H1 (cell line): ENCODE measurements at regions not wholly inside any gene's neighbourhood (a gene's known extent, or its start where the extent isn't known, plus 50 kb on each side); places are given as distances from the start of the nearest gene placed in this dataset.

Experiments used
- CTCF ChIA-PET: fragments of 300-600 bp; sonication (Branson Sonifier 250); formaldehyde crosslinking; loops from one replicate; lab custom pipeline; 2021; ENCODE audit not compliant: partially characterized antibody; lab: Charles Lee
- POLR2A ChIA-PET: fragments of 300-600 bp; sonication (Branson Sonifier 250); formaldehyde crosslinking; loops from one replicate; lab custom pipeline; 2021; ENCODE audit warnings: inconsistent platforms; ENCODE audit not compliant: partially characterized antibody; lab: Charles Lee
- DNase-seq, 2 experiments: peaks; one replicate each; pipeline versions ENCODE4 v3.0.0 to v3.0.0-alpha.2; 2010 to 2022; ENCODE audit warnings: low spot score in 2 of 2, low read depth in 1 of 2, mixed read lengths in 1 of 2
- FAIRE-seq: peaks from 2 replicates; lab custom pipeline; 2011; peaks lifted over from hg19 to GRCh38; lab: Jason Lieb, UNC
- H2AFZ ChIP-seq: 2 replicates; pipeline ENCODE4 v1.8.1; 2012; ENCODE audit warnings: low read length, inconsistent platforms
- H2AK5ac ChIP-seq: 2 replicates; pipeline ENCODE4 v1.6.1; 2013; ENCODE audit warnings: low read depth, low read length
- H2BK120ac ChIP-seq: replicated peaks from 2 replicates; pipeline ENCODE3; 2013; ENCODE audit warnings: low read depth, low read length, inconsistent platforms
- H2BK12ac ChIP-seq: 2 replicates; pipeline ENCODE4 v1.6.1; 2013; ENCODE audit warnings: low read depth, low read length
- H2BK15ac ChIP-seq: 2 replicates; pipeline ENCODE4 v1.6.1; 2013; ENCODE audit warnings: low read length
- H2BK20ac ChIP-seq: 2 replicates; pipeline ENCODE4 v1.6.1; 2013; ENCODE audit warnings: low read length
- H2BK5ac ChIP-seq: 2 replicates; pipeline ENCODE4 v1.6.1; 2013; ENCODE audit warnings: low read depth, low read length
- H3K14ac ChIP-seq: 2 replicates; pipeline ENCODE4 v1.6.1; 2013; ENCODE audit warnings: inconsistent platforms; ENCODE audit not compliant: insufficient read length
- H3K18ac ChIP-seq: 2 replicates; pipeline ENCODE4 v1.6.1; 2013; ENCODE audit warnings: low read length; ENCODE audit errors: extremely low read depth
- H3K23ac ChIP-seq: 2 replicates; pipeline ENCODE4 v1.6.1; 2013; ENCODE audit warnings: inconsistent platforms; ENCODE audit not compliant: insufficient read length
- H3K23me2 ChIP-seq: 2 replicates; pipeline ENCODE4 v1.6.1; 2013; ENCODE audit warnings: low read depth, low read length
- H3K27ac ChIP-seq: 2 replicates; pipeline ENCODE4 v1.6.1; 2011; ENCODE audit warnings: low read depth, low read length, inconsistent platforms
- H3K27me3 ChIP-seq, 4 experiments: replicated peaks in 1 of 4; 1 replicate in 1 of 4; 2 replicates in 3 of 4; pipeline versions ENCODE4 v1.6.1 to v1.8.1; 2011 to 2013; ENCODE audit warnings: low read length in 3 of 4, mild to moderate bottlenecking in 3 of 4, inconsistent platforms in 2 of 4, mixed read lengths in 2 of 4, moderate library complexity in 1 of 4; ENCODE audit not compliant: control insufficient read depth in 3 of 4, insufficient read depth in 3 of 4; ENCODE audit errors: extremely low read depth in 1 of 4
- H3K36me3 ChIP-seq, 4 experiments: 2 replicates each; pipeline versions ENCODE4 v1.6.1 to v1.8.1; 2011 to 2013; ENCODE audit warnings: mild to moderate bottlenecking in 4 of 4, low read length in 3 of 4, moderate library complexity in 2 of 4, control low read depth in 1 of 4, inconsistent platforms in 1 of 4; ENCODE audit not compliant: insufficient read depth in 4 of 4, control insufficient read depth in 2 of 4
- H3K4ac ChIP-seq: replicated peaks from 2 replicates; pipeline ENCODE3; 2013; ENCODE audit warnings: low read length, low read depth, mixed read lengths, inconsistent platforms; ENCODE audit not compliant: insufficient read length
- H3K4me1 ChIP-seq, 4 experiments: replicated peaks in 1 of 4; 1 replicate in 1 of 4; 2 replicates in 3 of 4; pipeline versions ENCODE4 v1.6.1 to v1.8.1; 2011 to 2013; ENCODE audit warnings: low read length in 3 of 4, inconsistent platforms in 2 of 4, mixed read lengths in 1 of 4; ENCODE audit not compliant: insufficient read depth in 4 of 4, control insufficient read depth in 3 of 4
- H3K4me2 ChIP-seq, 2 experiments: 2 replicates each; pipeline versions ENCODE4 v1.6.1 to v1.8.1; 2011 to 2013; ENCODE audit warnings: low read depth in 2 of 2, low read length in 2 of 2, control low read depth in 1 of 2, inconsistent platforms in 1 of 2, mild to moderate bottlenecking in 1 of 2; ENCODE audit not compliant: insufficient read depth in 1 of 2
- H3K4me3 ChIP-seq, 4 experiments: fragments of 200-600, 300-600 bp in 1 of 4; sonication (generic), shearing (Covaris generic), sonication (Bioruptor Twin) in 1 of 4; 2 replicates each; pipeline versions ENCODE4 v1.5.1 to v1.8.1; 2011 to 2016; ENCODE audit warnings: low read length in 4 of 4, low read depth in 3 of 4, control low read depth in 2 of 4, inconsistent platforms in 2 of 4, mild to moderate bottlenecking in 2 of 4, mixed read lengths in 1 of 4, moderate library complexity in 1 of 4; ENCODE audit not compliant: insufficient read depth in 2 of 4; ENCODE audit errors: extremely low read depth in 1 of 4
- H3K56ac ChIP-seq: replicated peaks from 2 replicates; pipeline ENCODE3; 2013; ENCODE audit warnings: low read depth, mild to moderate bottlenecking, mixed read lengths, low read length, inconsistent platforms; ENCODE audit not compliant: insufficient read length
- H3K79me1 ChIP-seq: 2 replicates; pipeline ENCODE4 v1.6.1; 2013; ENCODE audit warnings: low read depth, low read length, control low read depth
- H3K79me2 ChIP-seq, 2 experiments: 2 replicates each; pipeline versions ENCODE4 v1.6.1 to v1.8.1; 2012 to 2013; ENCODE audit warnings: low read length in 2 of 2, mild to moderate bottlenecking in 2 of 2, inconsistent platforms in 1 of 2; ENCODE audit not compliant: insufficient read depth in 2 of 2, control insufficient read depth in 1 of 2
- H3K9ac ChIP-seq, 4 experiments: replicated peaks in 1 of 4; 1 replicate in 1 of 4; 2 replicates in 3 of 4; pipeline versions ENCODE4 v1.6.1 to v1.8.1; 2011 to 2013; ENCODE audit warnings: low read depth in 3 of 4, low read length in 3 of 4, control low read depth in 2 of 4, mild to moderate bottlenecking in 2 of 4, moderate library complexity in 2 of 4, inconsistent platforms in 1 of 4; ENCODE audit errors: extremely low read depth in 1 of 4
- H3K9me3 ChIP-seq, 2 experiments: 2 replicates each; pipeline versions ENCODE4 v1.6.1 to v1.8.1; 2012 to 2013; ENCODE audit warnings: mild to moderate bottlenecking in 2 of 2, moderate library complexity in 2 of 2, control low read depth in 1 of 2, inconsistent platforms in 1 of 2, low read depth in 1 of 2, low read length in 1 of 2, mixed read lengths in 1 of 2; ENCODE audit not compliant: insufficient read depth in 2 of 2
- H4K20me1 ChIP-seq, 2 experiments: replicated peaks in 1 of 2; 2 replicates each; pipeline versions ENCODE3 to v1.8.1; 2011 to 2013; ENCODE audit warnings: inconsistent platforms in 2 of 2, low read length in 2 of 2, mild to moderate bottlenecking in 1 of 2; ENCODE audit not compliant: insufficient read depth in 2 of 2, control insufficient read depth in 1 of 2
- H4K5ac ChIP-seq: 2 replicates; pipeline ENCODE4 v1.6.1; 2013; ENCODE audit warnings: low read length, low read depth, mixed read lengths, inconsistent platforms; ENCODE audit not compliant: insufficient read length
- H4K8ac ChIP-seq: 2 replicates; pipeline ENCODE4 v1.8.0; 2013; ENCODE audit warnings: mild to moderate bottlenecking, moderate library complexity, low read length, inconsistent platforms; ENCODE audit not compliant: insufficient read depth; ENCODE audit errors: extremely low read depth
- H4K91ac ChIP-seq: replicated peaks from 2 replicates; pipeline ENCODE3; 2013; ENCODE audit warnings: low read length, mixed read lengths, inconsistent platforms; ENCODE audit not compliant: insufficient read length
- ATF3 ChIP-seq: IDR thresholded peaks from 2 replicates; pipeline ENCODE4 v1.6.1; 2011; ENCODE audit warnings: low read depth, mild to moderate bottlenecking, low read length; ENCODE audit not compliant: insufficient read depth
- BRCA1 ChIP-seq: IDR thresholded peaks from 2 replicates; pipeline ENCODE4 v1.6.1; 2012; ENCODE audit warnings: low read depth, low read length, improper control_type of control experiment
- CBX8 ChIP-seq: fragments of 300-800, 300-1000 bp; sonication (generic); IDR thresholded peaks from 2 replicates; pipeline ENCODE4 v1.7.1; 2016; ENCODE audit warnings: low read depth, low read length, borderline replicate concordance
- E2F6 ChIP-seq: IDR thresholded peaks from 2 replicates; pipeline ENCODE4 v1.6.1; 2012; ENCODE audit warnings: inconsistent platforms
- EGR1 ChIP-seq: IDR thresholded peaks from 2 replicates; pipeline ENCODE4 v1.6.1; 2011; ENCODE audit warnings: low read depth, low read length, borderline replicate concordance
- EZH2 ChIP-seq: fragments of 200-600 bp; sonication (generic); IDR thresholded peaks from 2 replicates; pipeline ENCODE4 v1.7.1; 2012; ENCODE audit warnings: low read depth, mild to moderate bottlenecking, moderate library complexity, low read length, inconsistent platforms; ENCODE audit not compliant: severe bottlenecking
- FOSL1 ChIP-seq: IDR thresholded peaks from 2 replicates; pipeline ENCODE4 v1.6.1; 2011; ENCODE audit warnings: mild to moderate bottlenecking, low read depth, low read length, moderate library complexity; ENCODE audit not compliant: insufficient read depth
- GABPA ChIP-seq: IDR thresholded peaks from 2 replicates; pipeline ENCODE4 v1.6.1; 2011; ENCODE audit warnings: mild to moderate bottlenecking, low read length, moderate library complexity, borderline replicate concordance; ENCODE audit not compliant: insufficient read depth
- POLR2A ChIP-seq, 2 experiments: IDR thresholded peaks; 1 replicate in 1 of 2; 2 replicates in 1 of 2; pipeline ENCODE4 v1.6.1; 2011; ENCODE audit warnings: low read depth in 2 of 2, low read length in 2 of 2, mild to moderate bottlenecking in 2 of 2; ENCODE audit errors: control extremely low read depth in 1 of 2
- SUZ12 ChIP-seq: fragments of 200-600 bp; sonication (generic); IDR thresholded peaks from 2 replicates; pipeline ENCODE4 v1.6.1; 2012; ENCODE audit warnings: mild to moderate bottlenecking, inconsistent platforms, low read length, moderate library complexity, mixed read lengths
- TAF7 ChIP-seq: optimal IDR thresholded peaks from 2 replicates; pipeline ENCODE3; 2011; ENCODE audit warnings: low read depth, mild to moderate bottlenecking, inconsistent platforms, low read length, moderate library complexity, borderline replicate concordance
- TCF12 ChIP-seq: IDR thresholded peaks from 2 replicates; pipeline ENCODE4 v1.6.1; 2011; ENCODE audit warnings: low read depth, mild to moderate bottlenecking, low read length
- TEAD4 ChIP-seq: IDR thresholded peaks from 2 replicates; pipeline ENCODE4 v1.6.1; 2012; ENCODE audit warnings: low read depth, low read length, inconsistent platforms, mixed read lengths
- ZNF274 ChIP-seq: IDR thresholded peaks from 2 replicates; pipeline ENCODE4 v1.7.0; 2012; ENCODE audit warnings: low read length, borderline replicate concordance; ENCODE audit errors: extremely low read depth
- WGBS, 2 experiments: shearing (Covaris generic) in 1 of 2; methylation state at CpG; one replicate each; pipeline versions ENCODE4 v1.1.6 to v1.1.7; 2013 to 2015; ENCODE audit warnings: low lambda C conversion rate in 2 of 2, mixed read lengths in 2 of 2, inconsistent platforms in 1 of 2, low coverage in 1 of 2, missing lambda C conversion rate in 1 of 2; ENCODE audit not compliant: insufficient replicate concordance in 2 of 2, insufficient coverage in 1 of 2, insufficient read length in 1 of 2; ENCODE audit errors: extremely low coverage in 1 of 2, missing lambda C conversion rate in 1 of 2; 5-methylcytosine and 5-hydroxymethylcytosine counted together

DNA sequence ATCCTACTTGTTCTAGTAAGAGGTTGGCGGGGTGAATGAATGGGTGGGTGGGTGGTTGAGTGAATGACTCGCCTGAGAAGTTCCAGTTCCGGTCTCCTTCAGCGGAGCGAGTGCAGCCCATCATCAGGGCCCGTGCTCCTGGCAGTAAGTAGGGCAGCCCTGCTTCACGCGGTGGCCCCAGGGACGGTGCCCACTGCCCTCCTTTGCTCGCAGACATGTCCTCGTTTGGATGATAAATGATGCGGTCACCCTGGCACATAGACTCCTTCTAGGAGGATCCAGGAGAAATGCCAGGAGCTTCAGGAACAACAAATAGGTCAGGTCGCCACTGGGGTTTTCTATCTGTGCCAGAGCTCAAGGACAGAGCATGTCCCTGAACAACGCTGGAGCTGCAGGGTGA, 370.8 kb downstream of the CTTN start:
- CTCF ChIA-PET, result interaction anchor here (0.9 to 2.3 kb wide), 4 partner anchors 46 to 310 kb away, joined by 3 to 8 read pairs (median 4); no protein-coding TSS in a partner anchor
- H3K27me3 ChIP-seq, result no peaks in the 10 kb centered on the region
- H3K4me2 ChIP-seq, result no peak overlapping the region
- H3K23me2 ChIP-seq, result peaks cover 6% of the 10 kb centered on the region; the same call in 1 of the 2 replicates
- H3K14ac ChIP-seq, result no peak overlapping the region
- H2BK20ac ChIP-seq, result no peak overlapping the region
- no peaks in the 10 kb centered on the region for H3K36me3 ChIP-seq
- 90% methylated on average over 14 of the region's 14 CpGs; no CpG with 5 or more reads in 1 of the 2 experiments for WGBS, 2 experiments
- no peak overlapping the region for H4K91ac ChIP-seq
- no peak overlapping the region for H4K5ac ChIP-seq
- H3K9ac ChIP-seq, result no peak overlapping the region
- no peak overlapping the region for H3K4ac ChIP-seq
- H3K23ac ChIP-seq, result no peak overlapping the region
- no peak overlapping the region for H2BK12ac ChIP-seq
- H2AFZ ChIP-seq, result no peak overlapping the region
- H2AK5ac ChIP-seq, result no peak overlapping the region
- peaks cover 0 to 2% of the 10 kb centered on the region in 2 experiments for H4K20me1 ChIP-seq
- FAIRE-seq (no peak), DNase-seq (no peak)
- H4K8ac ChIP-seq, result no peak overlapping the region
- no peak overlapping the region for H2BK5ac ChIP-seq
- POLR2A ChIA-PET, result interaction anchor here (1.2 to 1.3 kb wide), 2 partner anchors 10 to 22 kb away, joined by 3 read pairs; no protein-coding TSS in a partner anchor
- H3K27ac ChIP-seq, result no peak overlapping the region
- no peaks in the 10 kb centered on the region for H3K79me1 ChIP-seq
- H2BK15ac ChIP-seq, result no peak overlapping the region
- no peak overlapping the region for H3K4me3 ChIP-seq
- H3K79me2 ChIP-seq, result no peaks in the 10 kb centered on the region
- no peaks in the 10 kb centered on the region for H3K9me3 ChIP-seq
- H3K56ac ChIP-seq, result no peak overlapping the region
- H3K4me1 ChIP-seq, result peaks cover 0 to 2% (median under 1%) of the 10 kb centered on the region in 4 experiments; a peak in 3 of 7 replicates
- H2BK120ac ChIP-seq, result no peak overlapping the region
- no peak overlapping the region for H3K18ac ChIP-seq
- TF ChIP-seq GABPA, result no peak
- TF ChIP-seq ATF3, result no peak
- TF ChIP-seq CBX8, result no peak
- no peak for TF ChIP-seq ZNF274
- TF ChIP-seq FOSL1, result no peak
- no peak for TF ChIP-seq POLR2A (IDR thresholded peaks at IDR 0.05; ENCODE audit: control extremely low read depth in 1 of 2, low read depth in 2 of 2, low read length in 2 of 2)
- TF ChIP-seq SUZ12, result no peak
- no peak for TF ChIP-seq TEAD4
- TF ChIP-seq EGR1, result no peak
- no peak for TF ChIP-seq TCF12
- no peak for TF ChIP-seq TAF7
- TF ChIP-seq EZH2, result no peak
- TF ChIP-seq E2F6, result no peak
- no peak for TF ChIP-seq BRCA1
